CD4-positive, alpha-beta T cell treated with Interleukin-15 for 1 hour (primary cell): ENCODE measurements at regions not wholly inside any gene's neighbourhood (a gene's known extent, or its start where the extent isn't known, plus 50 kb on each side); places are given as distances from the start of the nearest gene placed in this dataset.

Experiments
- DNase-seq: peaks from one replicate; pipeline ENCODE4 v3.0.0-alpha.2; 2020

DNA sequence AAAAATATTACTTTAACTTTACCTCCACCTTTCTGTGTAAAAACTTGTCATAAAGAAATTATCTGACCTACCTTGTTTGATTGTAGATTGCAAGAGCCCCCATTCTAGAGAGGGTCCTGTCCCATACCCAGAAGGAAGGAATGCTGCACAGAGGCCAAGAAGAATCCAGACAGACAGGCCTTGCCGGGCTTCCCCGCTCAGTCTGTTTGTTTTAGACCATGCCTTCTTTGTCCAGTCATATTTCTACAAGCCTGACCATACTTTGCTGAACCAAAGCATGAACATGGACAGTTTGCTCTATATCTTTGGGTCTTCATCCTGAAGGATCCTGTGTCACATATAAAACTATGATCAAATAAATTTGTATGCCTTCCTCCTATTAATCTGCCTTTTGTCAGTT, 95.8 kb upstream of the MYCBP2 start:
- no peak for DNase-seq

DNA sequence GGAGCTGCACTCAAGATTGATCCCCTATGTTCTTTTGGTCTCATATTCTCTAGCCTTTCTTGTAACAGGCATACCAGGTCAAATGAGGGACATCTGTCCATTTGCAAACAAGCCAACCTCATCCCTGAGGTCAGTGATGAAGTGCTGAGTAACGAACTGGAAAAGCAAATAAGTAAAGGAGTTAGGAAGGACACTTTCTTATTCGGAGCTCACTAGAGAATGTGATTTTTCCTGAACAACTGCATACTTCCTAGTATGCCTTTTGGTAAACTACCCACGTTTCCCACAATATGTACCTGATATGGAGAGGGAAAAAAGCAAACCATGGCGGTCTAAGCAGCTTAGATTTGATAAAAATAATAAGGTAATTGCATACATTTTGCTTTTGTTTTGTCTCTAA, 91.0 kb upstream of the MYCBP2 start:
- DNase-seq: no peak

DNA sequence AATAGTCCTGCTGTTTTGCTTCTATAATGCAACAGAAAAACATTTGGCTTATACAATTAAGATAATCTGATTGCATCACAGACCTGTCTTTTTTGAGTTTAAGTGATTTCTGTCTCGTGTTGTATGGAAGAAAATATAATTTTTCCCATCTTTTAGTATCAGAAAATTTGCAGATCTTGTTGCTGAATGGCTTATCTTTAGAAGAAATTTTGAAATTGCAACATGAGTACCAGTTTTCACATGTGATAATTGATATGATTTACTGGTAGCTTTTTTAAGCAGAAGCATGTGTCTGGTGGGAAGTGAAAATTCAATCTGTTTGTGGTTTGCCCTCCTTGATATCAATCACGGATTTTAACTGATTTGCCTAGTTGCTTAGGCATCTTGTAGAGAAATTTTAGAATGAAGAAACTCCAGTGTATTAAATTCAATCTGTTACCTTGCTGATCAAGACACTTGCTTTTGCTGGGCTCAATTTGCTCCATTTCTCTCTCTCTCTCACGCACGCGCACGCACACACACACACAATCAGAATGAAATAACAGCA, 89.8 kb upstream of the MYCBP2 start:
- DNase-seq: no peak

DNA sequence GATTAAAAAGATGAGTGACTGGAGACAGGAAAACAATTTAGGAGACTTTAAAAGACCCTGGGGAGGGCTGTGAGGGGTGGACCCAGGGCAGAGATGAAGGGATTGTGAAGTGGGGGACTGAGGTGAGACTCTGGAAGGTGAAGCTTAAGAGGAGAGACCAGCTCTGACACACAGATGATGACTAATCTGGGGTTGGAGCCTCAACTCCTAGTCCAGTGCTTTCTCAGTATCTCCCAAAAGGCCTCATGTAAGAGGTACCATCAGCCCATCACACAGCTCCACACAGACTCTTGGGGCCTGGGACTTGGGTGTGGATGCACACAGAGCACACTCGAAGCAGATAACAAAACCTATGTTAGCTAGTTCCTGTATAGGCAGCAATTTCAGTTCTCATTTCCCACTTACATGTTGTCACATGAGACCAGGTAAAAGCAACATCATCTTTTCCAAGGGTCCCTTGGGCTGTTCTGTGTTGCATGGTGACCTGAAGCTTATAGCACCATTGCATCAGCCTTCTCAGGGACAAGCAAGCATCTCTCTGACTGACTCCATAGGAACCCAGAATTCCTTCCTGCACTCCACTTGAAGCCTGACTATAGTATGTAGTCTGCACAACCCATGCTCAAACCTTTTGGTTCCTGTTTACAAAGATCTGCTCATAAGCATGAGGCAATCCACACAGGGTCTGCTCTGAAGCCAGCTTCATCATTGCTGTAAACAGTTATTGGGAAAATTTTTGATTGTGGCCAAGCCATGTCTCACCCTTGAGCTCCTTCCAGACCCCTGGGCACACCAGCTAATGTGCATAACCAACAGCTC, 88.6 kb upstream of the MYCBP2 start:
- no peak for DNase-seq

DNA sequence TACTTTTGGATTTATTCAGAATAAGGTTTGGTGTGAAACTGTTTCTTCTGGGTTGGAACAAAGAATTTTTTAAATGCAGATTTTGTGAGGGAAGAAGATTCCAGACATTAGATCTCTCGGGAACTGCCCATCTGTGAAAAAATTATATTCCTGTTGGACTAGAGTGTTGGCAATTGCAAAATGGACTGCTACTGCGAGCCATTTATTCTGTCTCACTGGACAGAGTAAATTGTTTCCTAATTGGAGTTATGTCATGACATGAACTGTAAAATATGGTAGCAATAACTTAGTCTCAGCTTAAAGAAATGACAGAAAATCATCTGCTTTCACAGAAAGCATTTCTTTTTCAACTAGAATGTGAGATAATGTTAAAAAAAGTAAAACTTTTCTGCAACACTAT, 86.0 kb upstream of the MYCBP2 start:
- DNase-seq: no peak

DNA sequence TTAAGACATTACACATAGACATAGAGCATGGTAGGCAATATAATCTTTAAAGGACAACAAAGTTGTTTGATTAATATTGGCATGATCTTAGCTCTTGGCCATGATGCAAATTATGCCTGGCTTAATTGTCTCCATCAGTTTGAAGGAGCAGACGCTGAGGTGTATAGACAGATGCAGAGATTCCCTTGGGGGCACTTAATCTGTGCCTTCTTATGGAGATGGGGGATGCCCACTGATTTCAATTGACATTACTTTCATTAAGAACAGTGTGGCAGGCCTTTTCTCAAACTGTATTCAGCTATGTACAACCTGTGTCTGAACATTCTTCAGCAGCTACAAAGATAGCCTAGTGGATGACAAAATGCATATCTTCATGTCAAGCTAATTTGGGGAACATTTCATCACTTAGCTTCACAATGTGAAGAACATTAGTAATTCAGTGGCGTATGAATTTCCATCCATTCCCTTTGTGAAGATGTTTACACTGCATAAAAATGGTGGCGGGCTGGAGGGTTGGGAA, 85.3 kb upstream of the MYCBP2 start:
- no peak for DNase-seq

DNA sequence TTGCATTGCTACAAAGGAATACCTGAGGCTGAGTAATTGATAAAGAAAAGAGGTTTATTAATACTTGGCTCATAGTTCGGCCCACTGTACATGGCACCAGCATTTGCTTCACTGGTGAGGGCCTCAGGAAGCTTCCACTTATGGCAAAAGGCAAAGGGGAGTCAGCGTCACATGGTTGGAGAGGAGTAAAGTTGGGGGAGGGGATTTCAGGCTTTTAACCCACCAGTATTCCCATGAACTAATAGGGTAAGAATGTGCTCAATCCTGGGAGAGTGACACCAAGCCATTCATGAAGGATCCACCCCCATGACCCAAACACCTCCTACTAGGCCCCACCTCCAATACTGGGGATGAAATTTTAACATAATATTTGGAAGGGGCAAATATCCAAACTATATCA, 82.5 kb upstream of the MYCBP2 start:
- DNase-seq: no peak

DNA sequence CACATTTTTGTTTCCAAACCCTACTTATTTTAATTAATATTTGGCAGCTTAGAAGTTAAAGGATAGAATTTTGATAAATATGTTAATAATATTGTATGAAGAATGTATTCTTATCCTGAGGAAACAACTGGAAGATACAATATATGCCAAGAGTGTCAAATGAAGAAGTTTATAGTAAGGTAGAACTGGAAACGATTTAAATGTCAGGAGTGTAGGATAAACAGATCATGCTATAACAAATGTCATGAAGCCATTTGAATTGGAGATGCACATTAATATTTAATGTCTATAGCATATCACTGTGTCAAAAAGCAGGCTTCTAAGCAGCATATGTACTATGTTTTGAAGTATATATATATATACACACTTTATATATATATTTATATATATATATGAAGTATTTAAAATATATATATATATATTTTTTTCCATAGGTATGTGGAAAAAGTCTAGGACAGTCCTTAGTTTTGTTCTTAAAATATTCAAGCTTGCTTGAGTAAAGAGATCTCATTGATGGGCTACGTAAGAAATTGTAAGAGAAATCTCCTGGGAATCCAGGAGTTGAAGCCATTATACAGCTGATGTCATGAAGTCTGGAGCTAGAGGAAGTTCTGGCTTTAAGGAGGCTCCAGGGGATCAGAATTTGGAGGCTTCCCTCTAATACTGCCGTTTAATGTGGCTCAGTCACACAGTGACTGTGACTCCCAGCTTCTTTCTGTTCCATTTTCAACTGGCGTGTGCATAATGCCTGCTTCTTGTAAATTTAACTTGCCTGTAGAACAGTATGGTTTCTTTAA, 79.9 kb upstream of the MYCBP2 start:
- DNase-seq: no peak

DNA sequence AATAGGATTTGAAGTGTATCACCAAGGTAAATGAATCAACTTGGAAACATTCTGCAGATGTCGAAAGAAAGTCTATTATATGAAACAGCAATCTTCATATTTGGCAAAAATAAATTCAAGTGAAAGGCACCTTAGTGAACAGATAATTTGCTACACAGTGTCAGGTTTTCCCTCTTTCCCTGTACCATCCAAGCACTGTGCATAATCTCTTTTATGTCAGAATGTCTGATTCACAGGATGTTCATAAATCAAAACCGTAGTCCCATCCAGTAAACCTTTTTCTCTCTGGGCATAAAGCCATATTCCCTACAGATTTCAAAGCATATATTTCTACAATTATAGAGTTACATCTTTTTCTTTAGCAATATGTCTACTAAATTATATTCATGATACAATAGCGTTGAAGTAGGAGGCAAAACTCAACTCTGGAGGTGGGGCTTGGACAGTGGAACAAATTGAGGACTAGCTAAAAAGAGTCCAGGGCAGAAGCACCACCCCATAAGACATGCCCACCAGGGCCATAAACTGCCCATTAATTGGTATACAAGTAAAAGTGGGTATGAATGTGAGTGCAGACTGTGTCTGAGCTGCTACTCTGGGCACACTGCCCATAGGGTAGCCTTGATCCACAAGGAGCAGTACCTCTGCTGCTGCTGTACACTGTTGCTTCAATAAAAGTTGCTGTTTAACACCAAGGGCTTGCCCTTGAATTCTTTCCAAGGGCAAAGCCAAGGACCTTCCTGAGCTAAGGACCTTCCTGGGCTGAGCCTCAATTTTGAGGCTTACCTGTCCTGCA, 72.1 kb upstream of the MYCBP2 start:
- DNase-seq: no peak

DNA sequence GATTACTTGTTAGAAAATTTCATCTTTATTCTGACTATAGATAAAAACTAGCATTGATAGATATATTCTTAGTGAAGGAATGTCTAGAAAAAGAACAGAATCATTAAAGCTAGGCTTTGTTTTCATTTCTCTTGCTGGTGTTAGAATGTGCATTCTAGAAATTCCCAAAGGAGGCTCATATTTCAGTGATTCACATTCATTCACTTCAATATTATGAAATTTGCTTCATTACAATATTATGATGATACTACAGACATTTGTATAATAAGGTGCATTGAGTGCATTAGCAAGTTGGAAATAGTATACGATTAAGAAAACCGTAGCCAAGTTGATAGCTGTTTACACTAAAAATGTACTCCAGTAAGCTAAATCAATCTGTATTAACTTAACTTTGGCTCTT, 70.7 kb upstream of the MYCBP2 start:
- DNase-seq: no peak

DNA sequence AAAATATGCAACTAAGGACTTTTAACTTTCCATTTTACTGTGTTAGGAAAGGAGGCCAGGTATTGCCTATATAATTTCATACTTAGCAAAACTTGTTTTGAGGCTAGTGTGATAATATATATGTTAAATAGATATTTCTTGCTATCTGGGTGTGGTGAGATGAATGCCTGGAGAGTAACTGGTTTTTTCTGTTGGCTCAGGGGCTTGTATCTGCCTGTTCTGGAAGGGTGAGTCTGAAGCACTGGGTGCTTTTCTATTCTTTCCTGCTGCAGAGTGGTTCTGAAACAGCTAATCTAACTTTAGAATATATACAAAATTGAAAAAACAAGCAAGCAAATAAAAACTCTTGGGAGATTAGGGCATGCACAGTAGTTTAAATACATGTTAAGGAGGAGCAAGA, 64.6 kb upstream of the MYCBP2 start:
- DNase-seq: no peak

DNA sequence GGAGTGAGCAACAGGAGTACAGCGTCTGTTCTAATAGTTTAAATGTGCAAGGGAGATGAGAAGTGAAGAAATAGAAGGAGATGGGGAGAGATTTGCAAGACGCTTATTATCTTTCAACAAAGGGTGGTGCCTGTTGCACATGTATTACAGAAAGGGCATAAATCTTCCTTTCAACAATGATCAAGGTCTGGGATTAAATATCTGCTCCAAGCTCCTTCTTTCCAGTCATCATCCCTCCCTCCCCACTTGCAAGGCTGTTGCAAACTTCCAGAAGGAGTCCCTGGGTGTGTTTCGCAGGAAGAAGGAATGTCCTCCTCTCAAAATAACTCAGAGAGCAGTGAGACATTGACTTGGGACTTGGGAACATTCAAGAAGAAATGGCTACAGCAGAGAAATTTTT, 63.5 kb upstream of the MYCBP2 start:
- DNase-seq: no peak

DNA sequence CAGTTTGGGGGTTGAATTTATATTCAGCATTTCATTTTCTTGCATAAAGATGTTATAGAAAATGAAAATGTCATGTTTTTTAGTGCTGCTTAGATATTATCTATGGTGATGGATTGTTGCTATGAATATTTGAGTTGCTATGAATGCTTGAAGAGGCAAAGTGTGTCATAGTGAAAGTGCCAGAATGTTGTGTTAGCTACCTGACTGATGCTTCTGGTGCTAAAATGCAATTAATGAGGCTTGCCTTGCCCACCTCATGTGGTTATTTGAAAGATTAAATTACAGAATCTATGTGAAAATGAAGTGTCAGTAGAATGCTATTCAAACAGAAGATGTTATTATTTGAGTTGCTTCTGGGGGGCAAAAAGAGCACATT, 62.7 kb upstream of the MYCBP2 start:
- DNase-seq: no peak

DNA sequence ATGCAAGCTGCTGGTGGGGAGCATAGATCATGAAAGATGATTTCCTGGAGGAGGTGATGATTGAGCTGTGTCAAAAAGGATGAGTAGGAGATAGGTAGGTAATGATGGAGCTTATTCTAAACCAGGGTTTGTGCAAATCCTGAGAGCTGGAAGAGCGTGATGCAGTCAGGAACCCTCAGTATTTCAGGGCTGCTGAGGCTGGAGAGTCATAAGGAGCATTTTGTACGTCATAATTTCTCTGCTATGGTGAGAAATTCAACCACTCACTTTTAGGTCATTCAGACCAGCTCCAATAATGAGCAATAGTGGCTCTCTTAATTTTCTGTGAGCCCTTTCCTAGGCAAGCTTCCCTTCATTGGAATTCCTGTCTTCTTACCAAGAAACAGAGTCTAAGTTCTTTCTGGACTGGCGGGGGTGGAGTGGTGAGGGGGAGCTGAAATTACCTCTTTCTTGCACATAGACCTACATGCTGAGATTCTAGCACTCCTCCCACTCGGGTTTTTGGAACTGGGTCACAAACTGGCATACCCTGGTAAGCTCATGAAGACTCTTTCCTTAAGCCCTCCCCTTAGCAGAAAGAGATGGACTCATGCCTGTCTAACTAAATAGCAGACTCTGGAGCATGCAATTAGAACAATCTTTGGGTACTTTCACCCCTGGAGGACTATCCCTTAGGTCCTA, 62.2 kb upstream of the MYCBP2 start:
- no peak for DNase-seq

DNA sequence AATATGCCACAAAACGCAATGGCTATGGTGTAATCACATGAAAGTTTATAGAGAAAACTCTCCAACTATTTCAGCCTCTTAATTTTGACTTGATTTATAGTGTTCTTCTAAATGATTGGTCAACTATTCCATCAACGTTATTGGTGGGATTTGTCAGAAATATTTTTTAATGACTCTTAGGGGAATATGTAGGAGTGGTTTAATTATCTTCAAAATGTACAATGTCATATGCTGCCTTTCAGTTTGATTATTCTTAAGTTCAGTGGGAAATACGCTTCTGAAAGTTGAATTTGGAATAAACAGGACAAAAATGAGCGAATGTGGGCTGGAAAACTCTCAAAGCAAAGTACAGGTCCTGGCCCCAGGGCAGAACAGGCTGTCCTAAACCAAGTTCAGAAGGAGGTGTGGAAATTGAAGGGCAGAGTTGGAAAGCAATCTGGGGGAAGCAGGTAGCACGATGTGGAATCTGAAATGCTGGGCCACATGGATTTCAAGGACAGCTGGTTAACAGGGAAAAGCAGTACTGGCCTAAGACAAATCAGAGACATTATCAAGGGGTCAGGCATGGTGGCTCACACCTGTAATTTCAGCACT, 60.8 kb upstream of the MYCBP2 start:
- no peak for DNase-seq

DNA sequence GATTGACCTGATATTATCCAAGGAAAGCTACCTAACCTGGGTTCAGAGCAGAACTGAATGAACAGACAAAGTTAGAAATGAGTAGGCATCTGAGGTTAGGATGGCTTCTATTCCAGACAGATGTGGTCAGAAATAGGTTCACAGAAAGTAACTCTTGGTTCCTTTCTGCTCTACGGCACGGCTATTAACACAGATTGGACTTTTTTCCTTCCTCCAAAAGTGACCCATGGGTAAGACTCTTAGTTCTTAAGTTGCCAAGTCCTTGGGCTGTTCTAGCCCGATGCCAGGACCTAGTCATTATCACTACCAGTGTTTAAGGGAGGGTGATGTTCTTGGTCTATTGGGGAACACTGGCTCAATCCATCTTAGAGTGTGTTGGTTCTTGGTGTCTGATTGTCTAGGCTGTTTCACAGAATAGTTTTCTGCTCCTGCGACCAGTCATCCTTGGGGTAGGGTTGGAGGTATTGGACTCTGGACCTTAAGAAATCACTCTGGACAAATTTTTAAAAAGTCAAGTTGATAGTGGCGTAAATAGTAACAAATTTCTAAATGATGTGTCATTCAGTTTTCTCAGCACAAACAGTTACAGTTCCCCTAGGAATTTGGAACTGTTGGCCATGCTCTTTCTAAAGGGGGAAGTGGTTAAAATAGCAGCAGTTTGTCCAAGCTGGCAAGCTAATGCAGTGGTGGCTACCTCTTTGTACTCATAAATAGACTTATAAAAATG, 60.1 kb upstream of the MYCBP2 start:
- no peak for DNase-seq

DNA sequence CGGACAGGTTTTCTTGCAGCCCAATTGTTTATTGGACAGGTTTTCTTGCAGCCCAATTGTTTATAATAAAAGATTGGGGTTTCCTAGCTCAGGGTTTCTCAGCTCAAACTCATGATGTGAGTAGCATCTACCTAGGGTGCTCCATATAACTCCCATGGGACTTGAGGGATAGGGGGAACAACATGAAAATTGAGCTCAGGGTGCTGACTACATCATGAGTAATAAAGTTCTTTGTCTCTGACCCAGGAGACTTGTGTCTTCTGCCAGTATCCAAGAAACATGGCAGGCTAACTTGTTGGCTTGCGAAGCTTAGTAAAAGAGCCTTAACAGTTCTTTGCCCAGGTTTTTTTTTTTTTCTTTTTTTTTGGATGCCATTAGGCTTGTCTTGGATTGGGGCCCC, 59.2 kb upstream of the MYCBP2 start:
- DNase-seq: no peak

DNA sequence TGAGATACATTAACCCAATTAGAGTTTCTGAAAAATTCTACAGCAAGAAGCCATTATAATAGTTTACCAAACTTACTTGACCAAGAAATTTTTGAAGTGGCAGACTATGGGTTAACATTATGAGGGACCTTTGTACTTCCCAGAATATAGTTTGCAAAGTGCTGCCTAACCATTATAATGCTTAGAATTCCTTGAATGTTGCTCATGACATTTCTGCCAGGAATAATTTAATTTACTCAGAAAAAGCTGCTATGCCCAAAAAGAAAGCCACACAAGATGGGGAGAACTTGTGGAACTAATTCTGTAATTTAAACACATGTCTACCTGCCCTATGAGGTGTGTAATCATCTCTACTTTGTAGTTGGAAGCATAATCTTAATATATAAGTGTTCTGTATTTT, 58.1 kb upstream of the MYCBP2 start:
- no peak for DNase-seq

DNA sequence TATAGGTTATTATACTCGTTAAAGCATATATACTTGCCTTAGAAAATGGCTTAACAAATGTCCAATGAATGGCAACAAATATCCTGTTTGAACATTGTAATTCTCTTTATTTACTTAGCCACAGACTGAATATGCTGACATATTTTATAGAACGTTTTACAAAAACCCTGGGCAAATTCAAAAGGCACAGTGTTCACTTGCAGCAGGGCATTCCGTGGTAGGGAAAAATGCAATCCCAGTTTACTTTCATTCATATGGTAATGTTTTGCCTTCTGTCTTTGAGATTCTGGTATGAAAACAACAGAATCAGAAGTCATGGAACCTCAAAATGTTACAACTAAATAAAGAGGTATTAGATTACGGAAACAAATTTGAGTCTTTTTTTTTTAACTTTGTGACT, 56.2 kb upstream of the MYCBP2 start:
- DNase-seq: no peak

DNA sequence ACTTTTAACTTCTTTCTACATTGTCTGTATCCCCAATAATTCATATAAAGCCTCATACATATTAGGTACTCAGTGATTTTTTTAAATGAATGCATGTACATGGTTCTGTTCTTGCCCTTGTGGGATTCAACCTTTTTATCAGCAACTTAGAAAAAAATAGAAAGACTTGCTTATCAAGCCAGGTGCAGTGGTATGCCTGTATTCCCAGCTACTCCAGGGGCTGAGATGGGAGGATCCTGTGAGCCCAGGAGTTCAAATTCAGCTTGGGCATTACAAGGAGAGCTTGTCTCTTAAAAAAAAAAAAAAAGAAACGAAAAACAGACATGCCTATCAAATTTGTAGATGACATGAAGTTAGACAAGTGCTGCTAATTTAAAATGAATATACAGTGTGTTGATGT, 54.2 kb upstream of the MYCBP2 start:
- DNase-seq: no peak

DNA sequence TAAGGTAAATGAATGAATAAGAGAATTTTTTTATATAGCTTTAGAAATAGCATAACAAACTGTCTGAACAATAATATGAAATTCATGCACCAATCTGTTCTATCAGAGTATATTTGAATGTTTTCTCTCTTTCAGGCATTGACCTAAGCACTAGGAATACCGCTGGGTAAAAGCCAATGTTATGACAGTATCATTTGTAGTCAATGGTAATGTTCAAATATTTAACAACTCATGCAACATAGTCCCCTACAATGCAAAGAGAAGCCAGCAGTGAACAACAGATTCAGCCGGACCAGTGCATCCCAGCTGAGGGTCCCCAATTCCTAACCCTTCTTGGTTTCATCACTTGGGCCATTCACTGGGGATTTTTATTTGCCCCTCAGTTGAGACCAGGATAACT, 52.6 kb upstream of the MYCBP2 start:
- DNase-seq: no peak

DNA sequence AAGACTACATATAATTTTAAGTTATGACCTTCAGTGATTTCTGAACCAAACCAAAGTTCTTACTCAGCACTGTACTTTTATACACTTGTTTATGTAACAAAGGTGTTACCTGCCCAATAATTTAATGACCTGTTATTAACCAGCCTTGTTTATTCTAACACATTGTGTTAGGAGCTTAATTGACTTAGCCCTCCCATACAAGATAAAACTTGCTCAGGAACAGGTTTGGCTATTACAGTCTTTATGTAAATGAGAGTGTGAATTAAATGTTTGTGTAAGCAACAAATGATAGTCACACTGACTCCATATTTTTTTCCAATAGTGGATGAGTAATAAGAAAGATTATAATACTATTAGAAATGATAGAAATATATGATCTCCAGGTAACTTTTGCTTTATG, 51.8 kb upstream of the MYCBP2 start:
- no peak for DNase-seq
